Transverse colon (tissue), 4 donors: ENCODE measurements at regions not wholly inside any gene's neighbourhood (a gene's known extent, or its start where the extent isn't known, plus 50 kb on each side); places are given as distances from the start of the nearest gene placed in this dataset.

Experiments used
- DNase-seq: peaks from one replicate; pipeline ENCODE4 v3.0.0-alpha.2; 2019
- H3K27ac ChIP-seq, 4 donors: fragments of 200-600 bp; sonication (generic); 2 replicates each; pipeline ENCODE4 v1.5.1; 2016 to 2018; ENCODE audit warnings: inconsistent platforms in 4 of 4
- H3K27me3 ChIP-seq: fragments of 200-600 bp; sonication (generic); 2 replicates; pipeline ENCODE4 v1.5.1; 2017; ENCODE audit warnings: inconsistent platforms
- H3K36me3 ChIP-seq, 4 donors: fragments of 200-600 bp; sonication (generic); 2 replicates each; pipeline ENCODE4 v1.5.1; 2017 to 2019; ENCODE audit warnings: inconsistent platforms in 4 of 4
- H3K4me1 ChIP-seq, 4 donors: fragments of 200-600 bp; sonication (generic); 2 replicates each; pipeline ENCODE4 v1.5.1; 2017 to 2020; ENCODE audit warnings: inconsistent platforms in 4 of 4
- H3K4me3 ChIP-seq, 4 donors: fragments of 200-600 bp; sonication (generic); 1 replicate in 1 of 4; 2 replicates in 3 of 4; pipeline versions ENCODE4 v1.5.1 to v1.6.1; 2017 to 2019; ENCODE audit warnings: inconsistent platforms in 4 of 4
- H3K9me3 ChIP-seq, 2 donors: fragments of 200-600 bp; sonication (generic); 2 replicates each; pipeline ENCODE4 v1.5.1; 2017 to 2019; ENCODE audit warnings: inconsistent platforms in 2 of 2
- EP300 ChIP-seq: sonication (generic); formaldehyde crosslinking; IDR thresholded peaks from one replicate; pipeline ENCODE4 v1.6.1; 2017; ENCODE audit warnings: antibody characterized with exemption, low read depth
- POLR2A ChIP-seq: fragments of 450-650 bp; IDR thresholded peaks from one replicate; pipeline ENCODE4 v1.6.1; 2016; ENCODE audit warnings: antibody characterized with exemption, mild to moderate bottlenecking, moderate library complexity
- POLR2AphosphoS5 ChIP-seq, 3 donors: sonication (generic); formaldehyde crosslinking; IDR thresholded peaks; one replicate each; pipeline ENCODE4 v1.6.1; 2016; ENCODE audit warnings: antibody characterized with exemption in 3 of 3
- WGBS, 2 donors: methylation state at CpG; one replicate each; pipeline ENCODE4 v1.1.5; 2018; ENCODE audit warnings: low coverage in 1 of 2; 5-methylcytosine and 5-hydroxymethylcytosine counted together
- in situ Hi-C, 4 donors: fragments of 200-750 bp; cut with MboI; loops; one replicate each; pipeline versions ENCODE4 v1.15.0 to v1.15.1; 2017; ENCODE audit warnings: low sequenced_read_pairs in 3 of 4, low pct_ligation_motif_present in 1 of 4, low pct_unique_long_range_greater_than_20kb in 1 of 4
- intact Hi-C: fragments of 100-400 bp; cut with DNase I; formaldehyde crosslinking; loops from one replicate; pipeline ENCODE4 v1.15.1; 2023; ENCODE audit warnings: low total_unique reads
- TF ChIP-seq, protein P1 (sequence below), 5 experiments: fragments of 200-600 bp in 3 of 5; fragments of 450-650 bp in 2 of 5; sonication (generic) in 3 of 5; IDR thresholded peaks; 1 replicate in 2 of 5; 2 replicates in 3 of 5; pipeline ENCODE4 v1.5.1; 2016 to 2017; ENCODE audit warnings: antibody characterized with exemption in 5 of 5, inconsistent platforms in 3 of 5, mild to moderate bottlenecking in 2 of 5, moderate library complexity in 1 of 5

DNA sequence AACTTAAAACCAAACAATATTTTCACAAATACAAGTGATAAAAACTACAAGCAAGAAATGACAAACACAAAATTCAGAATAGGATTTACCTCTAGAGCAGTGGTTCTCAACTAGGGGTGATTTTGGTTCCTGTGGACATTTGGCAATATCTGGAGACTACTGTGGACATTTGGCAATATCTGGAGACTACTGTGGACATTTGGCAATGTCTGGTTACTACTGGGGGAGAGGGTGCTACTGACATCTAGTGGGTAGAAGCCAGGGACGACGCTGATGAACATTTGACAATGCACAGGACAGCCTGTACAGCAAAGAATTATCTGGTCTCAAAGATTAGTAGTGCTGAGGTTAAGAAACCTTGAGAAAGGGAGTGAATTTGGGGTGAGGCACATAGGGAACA is 169.8 kb downstream of the CLCN4 start:
- Histone ChIP-seq H3K27me3 (no peaks in the 10 kb centered on the region), H3K4me3 (no peak overlapping the region), H3K27ac (no peak overlapping the region), H3K9me3 (no peaks in the 10 kb centered on the region), H3K4me1 (no peaks in the 10 kb centered on the region), H3K36me3 (no peaks in the 10 kb centered on the region)
- no peak for DNase-seq
- TF ChIP-seq EP300 (no peak), POLR2A (no peak), POLR2AphosphoS5 (IDR thresholded peaks at IDR 0.05) (no peak)
- TF ChIP-seq, protein P1, sequence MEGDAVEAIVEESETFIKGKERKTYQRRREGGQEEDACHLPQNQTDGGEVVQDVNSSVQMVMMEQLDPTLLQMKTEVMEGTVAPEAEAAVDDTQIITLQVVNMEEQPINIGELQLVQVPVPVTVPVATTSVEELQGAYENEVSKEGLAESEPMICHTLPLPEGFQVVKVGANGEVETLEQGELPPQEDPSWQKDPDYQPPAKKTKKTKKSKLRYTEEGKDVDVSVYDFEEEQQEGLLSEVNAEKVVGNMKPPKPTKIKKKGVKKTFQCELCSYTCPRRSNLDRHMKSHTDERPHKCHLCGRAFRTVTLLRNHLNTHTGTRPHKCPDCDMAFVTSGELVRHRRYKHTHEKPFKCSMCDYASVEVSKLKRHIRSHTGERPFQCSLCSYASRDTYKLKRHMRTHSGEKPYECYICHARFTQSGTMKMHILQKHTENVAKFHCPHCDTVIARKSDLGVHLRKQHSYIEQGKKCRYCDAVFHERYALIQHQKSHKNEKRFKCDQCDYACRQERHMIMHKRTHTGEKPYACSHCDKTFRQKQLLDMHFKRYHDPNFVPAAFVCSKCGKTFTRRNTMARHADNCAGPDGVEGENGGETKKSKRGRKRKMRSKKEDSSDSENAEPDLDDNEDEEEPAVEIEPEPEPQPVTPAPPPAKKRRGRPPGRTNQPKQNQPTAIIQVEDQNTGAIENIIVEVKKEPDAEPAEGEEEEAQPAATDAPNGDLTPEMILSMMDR (IDR thresholded peaks at IDR 0.05): no peak
- intact Hi-C loops (no loop called here), in situ Hi-C loops (no loop called here)
- WGBS, 2 donors: 14% methylated on average over 2 of the region's 2 CpGs; no CpG with 5 or more reads in 1 of the 2 donors

- Histone ChIP-seq H3K4me3 (no peak overlapping the region), H3K27ac (no peak overlapping the region), H3K9me3 (no peaks in the 10 kb centered on the region), H3K36me3 (no peaks in the 10 kb centered on the region), H3K4me1 (no peaks in the 10 kb centered on the region), H3K27me3 (no peaks in the 10 kb centered on the region)
- in situ Hi-C loops (no loop called here), intact Hi-C loops (no loop called here)
- no peak for DNase-seq
- 60% methylated on average over 7 of the region's 7 CpGs; no CpG with 5 or more reads in 1 of the 2 donors for WGBS, 2 donors
- no peak for TF ChIP-seq POLR2AphosphoS5 (IDR thresholded peaks at IDR 0.05)
- no peak for TF ChIP-seq EP300
- no peak for TF ChIP-seq POLR2A
Observed at GRCh38 chrX:10327651-10328050, 170.9 kb downstream of the CLCN4 start.

DNA sequence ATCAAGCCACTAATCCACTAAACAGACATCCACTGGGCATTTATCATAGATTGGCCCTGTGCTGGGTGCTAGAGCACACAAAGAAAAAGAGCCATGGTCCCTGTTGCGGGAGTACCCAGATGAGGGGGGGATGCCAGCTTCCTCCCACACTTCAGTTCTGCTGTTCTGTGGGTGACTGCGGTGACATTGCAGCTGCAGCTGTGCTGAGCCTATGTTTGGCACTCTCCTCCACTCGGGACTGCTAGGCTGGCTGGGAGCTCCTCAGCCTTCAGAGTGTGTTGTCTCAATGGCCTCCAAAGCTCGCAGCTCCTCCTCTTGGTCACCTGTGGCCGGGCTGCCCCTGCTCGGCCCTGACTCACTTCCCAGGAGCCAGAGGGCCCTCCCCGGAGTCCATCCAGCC is 173.2 kb downstream of the CLCN4 start:
- no peaks in the 10 kb centered on the region for H3K4me1 ChIP-seq

GRCh38 chrX:10341309-10341708 is 184.5 kb downstream of the CLCN4 start:
- no peak for DNase-seq
- no peak overlapping the region for H3K27ac ChIP-seq
- 60 to 78% methylated on average over 1 to 5 of the region's 5 CpGs for WGBS, 2 donors
- intact Hi-C loops (no loop called here), in situ Hi-C loops (no loop called here)
- H3K36me3 ChIP-seq: no peaks in the 10 kb centered on the region
- no peaks in the 10 kb centered on the region for H3K4me1 ChIP-seq
- no peak overlapping the region for H3K4me3 ChIP-seq
- H3K27me3 ChIP-seq: no peaks in the 10 kb centered on the region
- H3K9me3 ChIP-seq: no peaks in the 10 kb centered on the region
- TF ChIP-seq POLR2A (no peak), EP300 (no peak), POLR2AphosphoS5 (IDR thresholded peaks at IDR 0.05) (no peak)
- TF ChIP-seq, protein P1 (IDR thresholded peaks at IDR 0.05): no peak

More for the DNA sequence above, 173.2 kb downstream of the CLCN4 start:
- Histone ChIP-seq H3K27me3 (no peaks in the 10 kb centered on the region), H3K27ac (no peak overlapping the region), H3K9me3 (no peaks in the 10 kb centered on the region), H3K36me3 (no peaks in the 10 kb centered on the region), H3K4me3 (no peak overlapping the region)
- WGBS, 2 donors: 68% methylated on average over 7 of the region's 7 CpGs; no CpG with 5 or more reads in 1 of the 2 donors
- TF ChIP-seq, protein P1 (IDR thresholded peaks at IDR 0.05): no peak
- no peak for DNase-seq
- intact Hi-C loops (no loop called here), in situ Hi-C loops (no loop called here)

GRCh38 chrX:10350221-10350620 is 193.4 kb downstream of the CLCN4 start:
- no peak for DNase-seq
- H3K4me3 ChIP-seq: no peak overlapping the region
- H3K27me3 ChIP-seq: no peaks in the 10 kb centered on the region
- H3K9me3 ChIP-seq: no peaks in the 10 kb centered on the region
- intact Hi-C loops (no loop called here), in situ Hi-C loops (no loop called here)
- no peak for TF ChIP-seq POLR2AphosphoS5 (IDR thresholded peaks at IDR 0.05)
- no peak for TF ChIP-seq EP300
- TF ChIP-seq, protein P1 (IDR thresholded peaks at IDR 0.05): no peak
- no peak for TF ChIP-seq POLR2A
- H3K27ac ChIP-seq: no peak overlapping the region
- no peaks in the 10 kb centered on the region for H3K36me3 ChIP-seq
- H3K4me1 ChIP-seq: no peaks in the 10 kb centered on the region
